ENCODE measurements at regions not wholly inside any gene's neighbourhood (a gene's known extent, or its start where the extent isn't known, plus 50 kb on each side); places are given as distances from the start of the nearest gene placed in this dataset.

GRCh38 chr3:35929158-35929557 lies 289.8 kb downstream of the ARPP21 start:
- H3K27ac Mint-ChIP-seq = no peak overlapping the region
- no peak for DNase-seq
- no peak overlapping the region for H3K4me3 Mint-ChIP-seq
- no peaks in the 10 kb centered on the region for H3K27me3 Mint-ChIP-seq
- no peaks in the 10 kb centered on the region for H3K9me3 Mint-ChIP-seq
- H3K4me1 Mint-ChIP-seq (ENCODE audit: low read depth) = no peaks in the 10 kb centered on the region
- no peaks in the 10 kb centered on the region for H3K36me3 Mint-ChIP-seq (ENCODE audit: low read depth)

DNA sequence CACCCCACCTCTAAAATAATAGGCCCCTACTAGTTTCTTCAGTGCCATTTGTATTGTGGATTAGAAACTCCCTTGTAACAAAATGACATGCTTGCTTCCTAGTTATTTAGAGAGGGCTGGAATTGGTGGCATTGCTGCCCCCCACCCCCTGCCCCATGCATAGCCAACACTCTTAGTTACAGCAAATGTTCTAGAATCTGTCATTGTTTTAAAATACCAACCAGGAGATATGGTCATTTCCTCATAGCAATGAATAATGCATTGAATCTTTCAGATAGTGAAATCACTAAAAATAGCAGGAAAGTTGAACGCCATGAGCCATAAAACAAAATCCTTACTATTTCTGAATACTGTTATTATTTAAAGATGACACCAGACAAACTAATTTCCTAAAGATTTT lies 292.5 kb downstream of the ARPP21 start:
- no peak for DNase-seq
- Mint-ChIP-seq H3K4me3 (no peak overlapping the region), H3K27ac (no peak overlapping the region), H3K4me1 (ENCODE audit: low read depth) (no peaks in the 10 kb centered on the region), H3K9me3 (no peaks in the 10 kb centered on the region), H3K36me3 (ENCODE audit: low read depth) (no peaks in the 10 kb centered on the region), H3K27me3 (no peaks in the 10 kb centered on the region)

GRCh38 chr3:35932995-35933394 lies 293.7 kb downstream of the ARPP21 start:
- H3K4me3 Mint-ChIP-seq = no peak overlapping the region
- no peaks in the 10 kb centered on the region for H3K36me3 Mint-ChIP-seq (ENCODE audit: low read depth)
- no peaks in the 10 kb centered on the region for H3K4me1 Mint-ChIP-seq (ENCODE audit: low read depth)
- no peak overlapping the region for H3K27ac Mint-ChIP-seq
- H3K9me3 Mint-ChIP-seq = no peaks in the 10 kb centered on the region
- DNase-seq = no peak
- no peaks in the 10 kb centered on the region for H3K27me3 Mint-ChIP-seq

- H3K27ac Mint-ChIP-seq = no peak overlapping the region
Observed at GRCh38 chr3:35936571-35936970, 297.2 kb downstream of the ARPP21 start.

DNA sequence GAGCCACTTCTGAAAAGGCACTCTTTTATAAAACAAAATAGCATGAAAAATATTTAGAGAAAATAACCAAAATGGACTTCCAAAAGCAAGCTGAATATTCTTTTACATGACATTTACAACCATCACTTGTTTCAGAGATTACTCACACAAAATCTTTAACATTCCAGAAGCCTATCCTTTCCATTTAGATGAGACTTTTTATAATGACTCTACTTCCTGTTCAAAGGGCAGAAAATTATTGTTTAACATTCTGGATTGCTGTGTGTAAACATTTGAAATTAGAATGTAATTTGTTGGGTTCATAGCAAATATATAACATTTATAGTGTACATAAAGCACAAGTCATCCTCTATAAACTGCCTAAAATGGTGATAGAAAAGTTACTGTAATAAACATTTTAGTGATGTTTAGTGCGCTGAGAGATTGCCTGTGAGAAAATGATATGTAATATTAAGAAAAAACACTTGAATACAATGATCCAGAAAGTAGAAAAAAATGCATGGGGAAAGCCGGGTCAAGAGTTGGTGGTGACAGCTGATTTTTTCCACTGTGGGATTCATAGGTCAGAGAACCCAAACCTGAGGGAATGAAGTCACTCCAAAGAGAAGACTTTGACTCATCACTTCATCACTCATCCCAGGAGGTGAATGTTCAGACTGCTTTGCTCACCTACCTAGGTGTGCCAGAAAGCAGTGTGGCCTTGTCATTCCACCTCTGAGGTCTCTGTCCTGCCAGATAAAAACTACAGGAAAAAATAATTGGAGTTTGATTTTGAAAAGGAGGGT lies 305.8 kb downstream of the ARPP21 start:
- H3K27ac Mint-ChIP-seq = no peak overlapping the region
- H3K4me1 Mint-ChIP-seq (ENCODE audit: low read depth) = peaks cover 3% of the 10 kb centered on the region
- no peaks in the 10 kb centered on the region for H3K27me3 Mint-ChIP-seq
- DNase-seq = no peak
- H3K9me3 Mint-ChIP-seq = no peaks in the 10 kb centered on the region
- H3K4me3 Mint-ChIP-seq = no peak overlapping the region
- no peaks in the 10 kb centered on the region for H3K36me3 Mint-ChIP-seq (ENCODE audit: low read depth)

More at GRCh38 chr3:35936571-35936970, 297.2 kb downstream of the ARPP21 start:
- DNase-seq = no peak
- no peaks in the 10 kb centered on the region for H3K4me1 Mint-ChIP-seq (ENCODE audit: low read depth)
- H3K27me3 Mint-ChIP-seq = no peaks in the 10 kb centered on the region
- no peak overlapping the region for H3K4me3 Mint-ChIP-seq
- no peaks in the 10 kb centered on the region for H3K36me3 Mint-ChIP-seq (ENCODE audit: low read depth)
- no peaks in the 10 kb centered on the region for H3K9me3 Mint-ChIP-seq

GRCh38 chr3:35946121-35946853 lies 307.0 kb downstream of the ARPP21 start:
- no peak overlapping the region for H3K4me3 Mint-ChIP-seq
- H3K27ac Mint-ChIP-seq = no peak overlapping the region
- no peaks in the 10 kb centered on the region for H3K27me3 Mint-ChIP-seq
- H3K36me3 Mint-ChIP-seq (ENCODE audit: low read depth) = no peaks in the 10 kb centered on the region
- no peaks in the 10 kb centered on the region for H3K9me3 Mint-ChIP-seq
- H3K4me1 Mint-ChIP-seq (ENCODE audit: low read depth) = peaks cover 3% of the 10 kb centered on the region
- DNase-seq = no peak

GRCh38 chr3:35946854-35947515 lies 307.7 kb downstream of the ARPP21 start:
- Mint-ChIP-seq H3K36me3 (ENCODE audit: low read depth) (no peaks in the 10 kb centered on the region), H3K27ac (no peak overlapping the region), H3K27me3 (no peaks in the 10 kb centered on the region), H3K4me1 (ENCODE audit: low read depth) (peaks cover 3% of the 10 kb centered on the region), H3K9me3 (no peaks in the 10 kb centered on the region), H3K4me3 (no peak overlapping the region)
- no peak for DNase-seq

DNA sequence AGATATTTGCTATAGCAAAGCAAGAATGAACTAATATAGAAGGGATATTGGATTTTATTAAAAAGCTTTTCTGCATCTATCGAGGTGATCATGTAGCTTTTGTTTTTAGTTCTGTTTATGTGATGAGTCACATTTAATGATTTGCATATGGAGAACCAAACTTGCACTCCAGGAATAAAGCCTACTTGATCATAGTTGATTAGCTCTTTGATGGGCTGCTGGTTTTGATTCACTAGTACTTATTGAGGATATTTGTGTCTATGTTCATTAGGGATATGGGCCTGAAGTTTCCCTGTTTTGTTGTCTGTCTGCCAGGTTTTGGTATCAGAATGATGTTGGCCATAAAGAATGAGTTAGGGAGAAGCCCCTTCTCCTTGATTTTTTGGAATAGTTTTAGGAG lies 310.7 kb downstream of the ARPP21 start:
- Mint-ChIP-seq H3K27ac (no peak overlapping the region), H3K4me1 (ENCODE audit: low read depth) (peaks cover 3% of the 10 kb centered on the region), H3K9me3 (no peaks in the 10 kb centered on the region), H3K4me3 (no peak overlapping the region), H3K27me3 (no peaks in the 10 kb centered on the region), H3K36me3 (ENCODE audit: low read depth) (no peaks in the 10 kb centered on the region)
- no peak for DNase-seq

DNA sequence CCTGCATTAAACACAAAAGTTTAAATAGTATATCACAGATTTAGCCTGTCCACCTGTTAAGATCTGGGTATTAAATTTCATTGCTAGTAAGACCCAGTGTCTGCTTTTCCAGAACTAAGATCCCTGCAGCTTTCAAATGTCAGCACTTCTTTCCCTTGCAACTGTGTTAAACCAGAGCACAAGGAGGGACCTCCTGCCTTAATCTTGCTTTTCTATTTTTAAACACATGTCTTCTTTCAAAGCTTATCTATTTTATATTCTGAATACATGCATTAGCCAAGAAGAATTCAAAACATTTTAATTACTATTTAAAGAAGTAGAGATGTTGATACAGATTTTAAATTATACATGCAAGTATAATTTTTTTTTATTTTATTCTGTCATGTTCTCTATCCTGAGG lies 315.1 kb downstream of the ARPP21 start:
- Mint-ChIP-seq H3K4me3 (no peak overlapping the region), H3K36me3 (ENCODE audit: low read depth) (no peaks in the 10 kb centered on the region), H3K27ac (no peak overlapping the region), H3K27me3 (peaks cover 4% of the 10 kb centered on the region), H3K4me1 (ENCODE audit: low read depth) (no peaks in the 10 kb centered on the region), H3K9me3 (peaks cover 4% of the 10 kb centered on the region)
- no peak for DNase-seq

DNA sequence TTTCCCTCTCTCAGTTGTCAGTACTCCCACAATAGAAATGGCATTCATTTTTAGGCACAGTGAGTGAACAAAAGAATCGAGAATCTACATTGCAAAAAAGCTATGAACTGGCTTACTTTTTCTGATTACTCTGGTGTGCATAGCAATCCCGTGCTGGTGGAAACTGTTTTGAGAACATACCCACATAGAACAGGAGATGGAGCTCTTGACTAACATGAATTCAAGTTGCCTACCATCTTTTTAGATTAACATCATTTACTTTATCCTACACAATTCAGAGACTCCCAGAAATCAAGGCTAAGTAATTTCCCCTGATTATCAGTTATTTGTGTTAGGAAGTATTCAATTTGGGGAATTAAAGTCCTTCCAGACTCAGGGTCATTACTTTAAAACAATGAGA lies 326.6 kb downstream of the ARPP21 start:
- Mint-ChIP-seq H3K36me3 (ENCODE audit: low read depth) (no peaks in the 10 kb centered on the region), H3K4me1 (ENCODE audit: low read depth) (peaks cover 2% of the 10 kb centered on the region), H3K27ac (no peak overlapping the region), H3K27me3 (no peaks in the 10 kb centered on the region), H3K9me3 (no peaks in the 10 kb centered on the region), H3K4me3 (no peak overlapping the region)
- DNase-seq = no peak

DNA sequence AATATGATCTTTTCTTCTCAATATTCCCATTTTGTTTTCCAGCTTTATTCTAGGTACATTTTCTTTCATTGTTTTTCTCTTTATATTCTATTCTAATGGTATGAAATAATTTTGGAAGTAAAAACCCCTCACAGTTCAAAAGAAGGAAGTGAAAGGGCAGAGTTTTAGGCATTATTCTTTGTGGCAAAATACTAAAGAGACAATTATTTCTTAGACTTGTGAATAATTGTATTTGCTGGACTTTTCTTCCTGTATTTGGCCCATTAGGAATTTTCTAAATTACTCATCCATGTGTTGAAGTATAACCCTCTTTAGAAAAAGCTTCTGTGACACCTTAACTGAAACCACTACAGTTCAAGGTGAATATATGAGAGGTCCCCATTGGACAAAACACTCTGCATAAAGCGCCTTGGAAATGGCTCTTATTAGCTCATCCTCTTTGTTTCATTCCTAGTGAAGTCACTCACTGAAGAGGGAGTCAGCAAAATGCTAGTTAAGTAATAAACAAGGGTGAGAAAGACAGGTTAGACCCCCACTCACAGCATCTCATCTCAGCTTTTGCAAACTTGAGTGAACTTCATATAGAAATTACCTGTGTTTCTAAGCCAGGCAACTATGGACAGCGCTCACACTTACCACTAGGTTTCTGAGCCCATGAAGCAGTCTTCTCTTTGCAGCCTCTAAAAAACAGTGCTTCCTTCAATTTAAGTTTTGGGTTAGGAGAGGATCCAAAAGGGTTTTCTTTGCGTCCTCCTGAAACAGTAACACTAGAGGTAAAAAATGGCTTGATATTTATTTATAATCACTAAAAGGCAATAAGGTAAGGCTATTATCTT lies 327.5 kb downstream of the ARPP21 start:
- Mint-ChIP-seq H3K27ac (no peak overlapping the region), H3K9me3 (no peaks in the 10 kb centered on the region), H3K4me3 (no peak overlapping the region), H3K27me3 (no peaks in the 10 kb centered on the region), H3K4me1 (ENCODE audit: low read depth) (peaks cover 2% of the 10 kb centered on the region), H3K36me3 (ENCODE audit: low read depth) (no peaks in the 10 kb centered on the region)
- DNase-seq = no peak

- Mint-ChIP-seq H3K4me1 (ENCODE audit: low read depth) (peaks cover 2% of the 10 kb centered on the region), H3K27ac (no peak overlapping the region), H3K27me3 (no peaks in the 10 kb centered on the region), H3K4me3 (no peak overlapping the region), H3K9me3 (no peaks in the 10 kb centered on the region), H3K36me3 (ENCODE audit: low read depth) (no peaks in the 10 kb centered on the region)
- DNase-seq = no peak
Observed at GRCh38 chr3:35968043-35968622, 328.8 kb downstream of the ARPP21 start.

DNA sequence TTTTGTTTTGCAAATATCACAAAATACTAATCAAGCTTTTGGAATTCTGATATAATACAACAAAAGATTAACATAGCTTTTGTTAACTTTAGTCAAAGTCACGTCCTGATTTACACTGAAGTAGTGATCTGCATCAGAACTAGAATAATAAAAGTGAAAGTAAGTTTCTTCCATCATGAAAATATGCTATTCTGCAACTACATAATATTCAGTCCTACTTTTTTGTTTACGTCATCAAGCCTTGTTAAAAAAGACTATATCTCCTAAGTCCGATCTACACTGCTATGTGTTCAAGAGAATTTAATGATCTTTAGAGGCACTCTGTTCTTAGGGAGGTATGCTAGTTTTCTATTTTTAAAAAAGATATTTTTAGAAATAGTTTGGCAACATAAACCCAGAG lies 330.1 kb downstream of the ARPP21 start:
- no peaks in the 10 kb centered on the region for H3K36me3 Mint-ChIP-seq (ENCODE audit: low read depth)
- DNase-seq = no peak
- no peak overlapping the region for H3K27ac Mint-ChIP-seq
- H3K4me1 Mint-ChIP-seq (ENCODE audit: low read depth) = peaks cover 2% of the 10 kb centered on the region
- H3K4me3 Mint-ChIP-seq = no peak overlapping the region
- no peaks in the 10 kb centered on the region for H3K27me3 Mint-ChIP-seq
- no peaks in the 10 kb centered on the region for H3K9me3 Mint-ChIP-seq

DNA sequence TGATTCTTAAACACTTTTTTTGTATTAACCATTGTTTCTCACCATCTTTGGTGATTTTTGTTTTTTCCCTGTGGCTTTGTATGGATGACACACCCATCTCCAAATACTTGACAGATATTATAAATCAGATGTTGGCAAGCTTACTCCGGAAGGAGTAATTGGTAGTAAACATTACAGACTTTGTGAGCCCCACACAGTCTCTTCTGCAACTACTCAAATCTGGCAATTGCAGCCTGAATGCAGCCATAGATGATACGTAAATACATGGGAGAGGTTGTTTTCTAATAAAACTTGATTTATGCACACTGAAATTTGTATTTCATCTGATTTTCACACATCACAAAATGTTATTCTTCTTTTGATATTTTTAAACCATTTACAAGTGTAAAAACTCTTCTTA lies 331.5 kb downstream of the ARPP21 start:
- H3K27me3 Mint-ChIP-seq = no peaks in the 10 kb centered on the region
- H3K4me1 Mint-ChIP-seq (ENCODE audit: low read depth) = peaks cover 2% of the 10 kb centered on the region
- H3K27ac Mint-ChIP-seq = no peak overlapping the region
- H3K4me3 Mint-ChIP-seq = no peak overlapping the region
- no peaks in the 10 kb centered on the region for H3K9me3 Mint-ChIP-seq
- DNase-seq = no peak
- H3K36me3 Mint-ChIP-seq (ENCODE audit: low read depth) = no peaks in the 10 kb centered on the region
